Caco-2 (cell line): ENCODE measurements at regions not wholly inside any gene's neighbourhood (a gene's known extent, or its start where the extent isn't known, plus 50 kb on each side); places are given as distances from the start of the nearest gene placed in this dataset.

Experiments
- BruUV-seq: library from RNA; stranded (reverse); fragments of 400-500 nt; replicated peaks from 2 replicates; lab custom pipeline; 2021; lab: Mats Ljungman, UMichigan
- CTCF ChIA-PET: fragments of 300-600 bp; sonication (Branson Sonifier 250); formaldehyde crosslinking; loops from one replicate; lab custom pipeline; 2022; ENCODE audit warnings: antibody characterized with exemption; lab: Charles Lee
- POLR2A ChIA-PET: fragments of 300-600 bp; sonication (Branson Sonifier 250); formaldehyde crosslinking; loops from one replicate; lab custom pipeline; 2022; ENCODE audit warnings: antibody characterized with exemption; lab: Charles Lee
- DNase-seq, 2 experiments: peaks; one replicate each; pipeline versions ENCODE4 v3.0.0 to v3.0.0-alpha.2; 2020 to 2022
- H3K27me3 ChIP-seq: replicated peaks from 2 replicates; pipeline ENCODE4 v1.6.0; 2011; ENCODE audit warnings: low read length; ENCODE audit not compliant: control insufficient read depth, insufficient read depth
- H3K36me3 ChIP-seq: 2 replicates; pipeline ENCODE4 v1.5.1; 2011; ENCODE audit warnings: low read length; ENCODE audit not compliant: control insufficient read depth, insufficient read depth
- H3K4me1 ChIP-seq: fragments of 250-450 bp; sonication (Bioruptor Pico); 2 replicates; pipeline ENCODE4 v1.5.1; 2020; ENCODE audit warnings: mild to moderate bottlenecking
- H3K4me3 ChIP-seq: 2 replicates; pipeline ENCODE4 v1.5.1; 2011; ENCODE audit warnings: low read depth, mild to moderate bottlenecking, control low read depth, low read length
- H3K9me3 ChIP-seq: fragments of 250-450 bp; sonication (Bioruptor Pico); 2 replicates; pipeline ENCODE4 v1.5.1; 2020; ENCODE audit warnings: mild to moderate bottlenecking, moderate library complexity
- H3K27ac Mint-ChIP-seq: one replicate; pipeline ENCODE4 v1.8.0; 2022; ENCODE audit warnings: mixed read lengths; ENCODE audit not compliant: unreplicated experiment
- H3K27me3 Mint-ChIP-seq: one replicate; pipeline ENCODE4 v1.8.0; 2022; ENCODE audit warnings: mixed read lengths; ENCODE audit not compliant: insufficient read depth, unreplicated experiment
- H3K36me3 Mint-ChIP-seq: one replicate; pipeline ENCODE4 v1.8.0; 2022; ENCODE audit warnings: mild to moderate bottlenecking, mixed read lengths; ENCODE audit not compliant: insufficient read depth, unreplicated experiment
- H3K4me1 Mint-ChIP-seq: one replicate; pipeline ENCODE4 v1.8.0; 2022; ENCODE audit warnings: low read depth, mixed read lengths; ENCODE audit not compliant: unreplicated experiment
- H3K4me3 Mint-ChIP-seq: one replicate; pipeline ENCODE4 v1.8.0; 2022; ENCODE audit warnings: mild to moderate bottlenecking, moderate library complexity, mixed read lengths; ENCODE audit not compliant: unreplicated experiment
- H3K9me3 Mint-ChIP-seq: one replicate; pipeline ENCODE4 v1.8.0; 2022; ENCODE audit warnings: mixed read lengths; ENCODE audit not compliant: unreplicated experiment
- CTCF ChIP-seq, 2 experiments: fragments of 200-600 bp in 1 of 2; IDR thresholded peaks; 1 replicate in 1 of 2; 2 replicates in 1 of 2; pipeline versions ENCODE4 v1.5.1 to v1.8.0; 2011 to 2022; ENCODE audit warnings: antibody characterized with exemption in 1 of 2, control low read depth in 1 of 2, inconsistent platforms in 1 of 2, low read depth in 1 of 2, low read length in 1 of 2, mild to moderate bottlenecking in 1 of 2, moderate library complexity in 1 of 2; ENCODE audit not compliant: insufficient read depth in 1 of 2, severe bottlenecking in 1 of 2, unreplicated experiment in 1 of 2
- intact Hi-C: fragments of 100-400 bp; cut with micrococcal nuclease; formaldehyde crosslinking; loops from one replicate; pipeline ENCODE4 v1.10.0; 2022; ENCODE audit not compliant: unreplicated experiment

- CTCF ChIA-PET = no interaction called here
- no peaks in the 10 kb centered on the region for H3K4me1 Mint-ChIP-seq
- no peak for DNase-seq
- Histone ChIP-seq H3K36me3 (no peaks in the 10 kb centered on the region), H3K4me3 (no peak overlapping the region), H3K27me3 (no peaks in the 10 kb centered on the region), H3K9me3 (no peaks in the 10 kb centered on the region), H3K4me1 (no peaks in the 10 kb centered on the region)
- no peak overlapping the region for H3K4me3 Mint-ChIP-seq
- no peaks in the 10 kb centered on the region for H3K36me3 Mint-ChIP-seq
- TF ChIP-seq CTCF (IDR thresholded peaks at IDR 0.05; ENCODE audit: insufficient read depth in 1 of 2, low read depth in 1 of 2, low read length in 1 of 2, severe bottlenecking in 1 of 2, unreplicated experiment in 1 of 2) = no peak
- intact Hi-C loops = no loop called here
- no TSS peak for BruUV-seq
- H3K9me3 Mint-ChIP-seq = peaks cover 15% of the 10 kb centered on the region
- POLR2A ChIA-PET = no interaction called here
- no peak overlapping the region for H3K27ac Mint-ChIP-seq
- H3K27me3 Mint-ChIP-seq = no peaks in the 10 kb centered on the region
Observed at GRCh38 chr5:124419531-124419930, 326.9 kb downstream of the ZNF608 start.

GRCh38 chr5:124418390-124418789, 328.0 kb downstream of the ZNF608 start:
- no peak for TF ChIP-seq CTCF (IDR thresholded peaks at IDR 0.05; ENCODE audit: insufficient read depth in 1 of 2, low read depth in 1 of 2, low read length in 1 of 2, severe bottlenecking in 1 of 2, unreplicated experiment in 1 of 2)
- no TSS peak for BruUV-seq
- Mint-ChIP-seq H3K27ac (no peak overlapping the region), H3K4me3 (no peak overlapping the region), H3K36me3 (no peaks in the 10 kb centered on the region), H3K27me3 (no peaks in the 10 kb centered on the region), H3K4me1 (no peaks in the 10 kb centered on the region), H3K9me3 (peaks cover 18% of the 10 kb centered on the region)
- Histone ChIP-seq H3K27me3 (no peaks in the 10 kb centered on the region), H3K9me3 (no peaks in the 10 kb centered on the region), H3K4me1 (no peaks in the 10 kb centered on the region), H3K36me3 (no peaks in the 10 kb centered on the region), H3K4me3 (no peak overlapping the region)
- intact Hi-C loops = no loop called here
- CTCF ChIA-PET = no interaction called here
- no peak for DNase-seq
- POLR2A ChIA-PET = no interaction called here

- Histone ChIP-seq H3K4me1 (no peaks in the 10 kb centered on the region), H3K27me3 (no peaks in the 10 kb centered on the region), H3K4me3 (no peak overlapping the region), H3K36me3 (no peaks in the 10 kb centered on the region), H3K9me3 (no peaks in the 10 kb centered on the region)
- Mint-ChIP-seq H3K36me3 (no peaks in the 10 kb centered on the region), H3K27me3 (no peaks in the 10 kb centered on the region), H3K27ac (no peak overlapping the region), H3K4me1 (no peaks in the 10 kb centered on the region), H3K9me3 (peaks cover 27% of the 10 kb centered on the region), H3K4me3 (no peak overlapping the region)
- no peak for TF ChIP-seq CTCF (IDR thresholded peaks at IDR 0.05; ENCODE audit: insufficient read depth in 1 of 2, low read depth in 1 of 2, low read length in 1 of 2, severe bottlenecking in 1 of 2, unreplicated experiment in 1 of 2)
- DNase-seq = no peak
- ChIA-PET POLR2A (no interaction called here), CTCF (no interaction called here)
- BruUV-seq = no TSS peak
- intact Hi-C loops = no loop called here
Observed at GRCh38 chr5:124417196-124417595, 329.2 kb downstream of the ZNF608 start.
